HG02943 (cell line): ENCODE measurements at regions not wholly inside any gene's neighbourhood (a gene's known extent, or its start where the extent isn't known, plus 50 kb on each side); places are given as distances from the start of the nearest gene placed in this dataset.
"Not testable (repeated sequence)": the region's sequence is repeated elsewhere in the genome, so short reads cannot be mapped to it uniquely, and the experiment has no call there.

Source experiments
- ATAC-seq: cut with Tn5 transposase; IDR thresholded peaks from one replicate; pipeline ENCODE4 v1.9.1; 2021; ENCODE audit warnings: mild to moderate bottlenecking, low read depth, moderate library complexity; ENCODE audit not compliant: unreplicated experiment

- ATAC-seq, result not testable (repeated sequence)
These were observed 179.2 kb downstream of the SPDYE17 start for GRCh38 chr7:76852787-76853584.

- ATAC-seq, result not testable (repeated sequence)
These were observed 179.8 kb downstream of the SPDYE17 start for GRCh38 chr7:76852362-76852761.

- ATAC-seq, result not testable (repeated sequence)
These were observed 180.5 kb downstream of the SPDYE17 start for GRCh38 chr7:76851617-76852016.

- not testable (repeated sequence) for ATAC-seq
These were observed 182.1 kb downstream of the SPDYE17 start for GRCh38 chr7:76849887-76850563.

GRCh38 chr7:76839879-76840278 lies 192.3 kb downstream of the SPDYE17 start:
- not testable (repeated sequence) for ATAC-seq

- ATAC-seq, result not testable (repeated sequence)
These were observed 192.9 kb downstream of the SPDYE17 start for GRCh38 chr7:76839214-76839613.

- not testable (repeated sequence) for ATAC-seq
These were observed 193.8 kb downstream of the SPDYE17 start for GRCh38 chr7:76838357-76838756.

GRCh38 chr7:76829233-76829632 lies 202.2 kb upstream of the POMZP3 start:
- not testable (repeated sequence) for ATAC-seq

- not testable (repeated sequence) for ATAC-seq
These were observed 199.1 kb upstream of the POMZP3 start for GRCh38 chr7:76826181-76826580.

- ATAC-seq, result not testable (repeated sequence)
These were observed 182.8 kb upstream of the POMZP3 start for GRCh38 chr7:76809856-76810255.

GRCh38 chr7:76807588-76808100 lies 180.6 kb upstream of the POMZP3 start:
- not testable (repeated sequence) for ATAC-seq

GRCh38 chr7:76806460-76806859 lies 179.4 kb upstream of the POMZP3 start:
- not testable (repeated sequence) for ATAC-seq

- ATAC-seq, result not testable (repeated sequence)
These were observed 178.9 kb upstream of the POMZP3 start for GRCh38 chr7:76806010-76806409.

GRCh38 chr7:76805262-76805661 lies 178.2 kb upstream of the POMZP3 start:
- ATAC-seq, result not testable (repeated sequence)

- not testable (repeated sequence) for ATAC-seq
These were observed 170.6 kb upstream of the POMZP3 start for GRCh38 chr7:76797639-76798038.

- ATAC-seq, result not testable (repeated sequence)
These were observed 153.6 kb upstream of the POMZP3 start for GRCh38 chr7:76780693-76781092.

GRCh38 chr7:76774279-76774678 lies 147.2 kb upstream of the POMZP3 start:
- not testable (repeated sequence) for ATAC-seq

- not testable (repeated sequence) for ATAC-seq
These were observed 144.9 kb upstream of the POMZP3 start for GRCh38 chr7:76771980-76772379.

GRCh38 chr7:76763977-76764376 lies 136.9 kb upstream of the POMZP3 start:
- not testable (repeated sequence) for ATAC-seq

GRCh38 chr7:76760546-76761220 lies 133.6 kb upstream of the POMZP3 start:
- not testable (repeated sequence) for ATAC-seq

GRCh38 chr7:76739538-76739937 lies 112.5 kb upstream of the POMZP3 start:
- not testable (repeated sequence) for ATAC-seq
